Caki2 (cell line): ENCODE measurements at regions not wholly inside any gene's neighbourhood (a gene's known extent, or its start where the extent isn't known, plus 50 kb on each side); places are given as distances from the start of the nearest gene placed in this dataset.

Experiments
- DNase-seq: peaks from one replicate; pipeline ENCODE4 v3.0.0-alpha.2; 2015; ENCODE audit warnings: low read depth
- in situ Hi-C: cut with HindIII; loops from 2 replicates; pipeline ENCODE4 v1.10.0; 2016; ENCODE audit warnings: low sequenced_read_pairs, low pct_unique_long_range_greater_than_20kb, mixed read lengths

DNA sequence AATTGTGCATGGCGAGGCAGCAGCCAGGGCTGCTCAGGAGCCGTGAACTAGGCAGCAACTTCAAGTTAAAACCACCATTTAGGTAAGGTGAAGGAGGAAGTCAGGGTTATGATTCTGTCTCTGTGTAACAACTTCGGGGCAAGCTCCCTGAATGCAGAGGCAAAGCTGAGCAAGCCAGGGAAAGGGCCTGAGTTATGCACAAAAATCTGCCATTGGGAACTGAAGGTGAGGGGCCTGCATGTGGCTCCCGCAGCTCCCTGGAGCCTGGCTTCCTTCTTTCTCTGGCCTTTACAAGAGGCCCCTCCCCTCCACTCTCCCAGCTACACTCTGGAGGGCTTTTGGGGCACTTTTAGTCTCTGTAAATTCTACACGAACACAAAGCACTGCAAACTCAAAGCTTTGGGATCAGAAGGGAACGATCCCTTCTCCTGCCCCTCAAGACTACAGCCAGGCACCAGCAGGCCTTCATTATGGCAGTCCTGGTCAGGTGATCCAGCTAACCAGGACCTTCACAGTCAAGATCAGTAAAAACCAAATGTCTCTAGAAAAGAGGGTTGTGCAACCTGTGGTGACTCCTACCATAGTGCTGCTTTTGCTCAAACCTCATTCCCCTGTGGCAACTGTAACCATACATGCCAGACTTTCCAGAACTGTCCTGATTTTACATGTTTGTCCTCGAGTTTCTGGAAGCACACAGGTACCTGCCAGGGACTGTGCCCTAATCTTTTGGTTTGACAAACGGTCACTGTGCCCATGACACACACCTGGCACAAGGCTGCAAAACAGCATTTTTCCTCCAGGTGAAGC is 67.2 kb upstream of the PTGR2 start:
- in situ Hi-C loops: no loop called here
- DNase-seq: no peak

- in situ Hi-C loops: no loop called here
- no peak for DNase-seq
Observed at GRCh38 chr14:73783107-73783727, 68.4 kb upstream of the PTGR2 start.

GRCh38 chr14:73782623-73783022 is 68.4 kb upstream of the PNMA1 start:
- DNase-seq: no peak
- in situ Hi-C loops: no loop called here

DNA sequence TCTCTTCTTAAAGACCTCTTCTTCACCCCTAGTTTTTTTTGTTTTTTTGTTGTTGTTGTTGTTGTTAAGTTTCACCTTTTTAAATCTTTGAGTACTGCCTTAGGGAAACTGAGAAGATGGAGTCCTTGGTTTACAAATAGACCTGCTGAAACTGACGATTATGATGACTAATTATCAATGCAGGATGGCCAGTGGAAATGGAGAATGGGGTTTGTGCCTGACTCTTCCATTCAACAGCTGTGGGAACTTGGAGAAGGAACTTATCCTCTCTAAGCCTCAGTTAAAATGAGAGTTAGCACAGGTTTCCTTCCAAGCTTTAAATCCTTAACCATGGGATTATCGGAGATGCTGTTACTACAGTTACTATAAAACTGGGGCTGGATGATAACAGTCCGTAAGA is 66.7 kb upstream of the PNMA1 start:
- in situ Hi-C loops: no loop called here
- no peak for DNase-seq

- in situ Hi-C loops: no loop called here
- DNase-seq: no peak
Observed at GRCh38 chr14:73780391-73780790, 66.2 kb upstream of the PNMA1 start.

GRCh38 chr14:73778736-73779135 is 64.6 kb upstream of the PNMA1 start:
- in situ Hi-C loops: no loop called here
- no peak for DNase-seq

DNA sequence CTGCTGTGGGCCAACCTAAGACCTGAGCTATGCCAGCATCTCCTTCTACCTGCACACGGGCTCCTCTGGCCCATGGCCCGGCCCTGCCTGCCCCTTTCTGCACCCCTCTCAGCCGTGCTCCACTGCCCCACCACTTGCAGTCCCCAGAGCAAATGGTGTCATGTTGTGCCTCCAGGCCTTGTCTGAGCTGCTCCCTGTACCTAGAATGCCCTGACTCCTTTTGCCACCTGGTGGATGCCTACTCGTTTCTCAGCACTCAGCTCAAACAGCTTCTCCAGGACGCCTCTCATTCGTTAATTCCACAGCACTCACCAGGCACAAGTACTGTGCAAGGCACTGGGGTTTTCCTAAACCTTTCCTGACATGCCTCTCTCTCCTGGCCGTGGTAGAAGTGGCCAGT is 63.2 kb upstream of the PNMA1 start:
- in situ Hi-C loops: no loop called here
- no peak for DNase-seq

DNA sequence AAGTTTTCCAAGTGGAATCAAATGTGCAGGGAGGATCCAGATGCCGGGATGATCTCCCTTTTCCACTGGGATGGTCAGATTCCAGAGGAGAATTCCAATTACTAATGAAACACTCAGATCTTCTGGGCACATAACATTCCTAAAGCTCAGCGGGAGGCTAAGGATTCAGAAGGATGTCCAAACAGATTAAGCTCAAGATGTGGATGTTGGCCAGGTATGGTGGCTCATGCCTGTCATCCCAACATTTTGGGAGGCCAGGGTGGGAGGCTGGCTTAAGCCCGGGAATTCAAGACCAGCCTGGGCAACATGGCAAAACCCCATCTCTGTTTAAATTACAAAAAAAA is 62.0 kb upstream of the PNMA1 start:
- DNase-seq: no peak
- in situ Hi-C loops: no loop called here

DNA sequence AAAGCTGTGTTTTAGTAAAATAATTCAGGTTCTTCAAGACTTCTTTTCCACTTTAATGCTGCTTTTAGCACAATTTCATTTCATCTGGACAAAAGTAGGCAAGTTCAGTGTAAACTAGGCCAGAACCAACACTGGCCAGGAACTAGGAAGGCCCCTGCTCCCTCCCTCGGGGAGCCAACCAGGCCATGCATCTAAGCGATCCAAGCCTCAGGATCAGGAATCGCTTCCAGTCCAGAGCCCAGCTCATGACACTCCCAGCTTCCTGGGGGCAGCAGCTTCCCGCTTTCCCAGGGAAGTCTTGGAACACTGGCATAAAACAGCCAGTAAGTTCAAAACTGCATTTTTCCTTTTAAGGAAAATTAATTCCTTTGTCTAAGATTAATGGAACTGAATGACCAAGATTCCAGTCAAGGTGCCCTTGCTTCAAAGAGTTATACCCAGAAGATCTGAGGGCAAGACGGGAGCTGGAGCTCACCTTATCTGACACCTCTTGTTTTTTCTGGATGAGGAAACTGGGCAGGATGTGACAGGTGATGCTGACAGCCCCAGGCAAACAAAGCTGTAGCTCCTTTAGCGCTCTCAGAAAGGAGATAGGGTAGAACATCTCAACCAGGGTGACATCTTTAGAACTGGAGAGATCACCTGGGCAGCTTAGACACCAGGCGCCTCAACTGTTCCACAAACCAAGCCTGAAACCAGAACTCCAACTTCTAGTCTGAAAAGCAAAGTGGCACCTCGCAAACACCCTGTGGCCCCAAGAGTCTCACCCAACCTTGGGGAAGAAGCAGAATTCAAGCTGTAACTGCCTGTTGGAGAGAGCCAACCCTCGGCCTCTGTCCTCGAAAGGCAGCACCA is 61.4 kb upstream of the PNMA1 start:
- DNase-seq: no peak
- in situ Hi-C loops: no loop called here

GRCh38 chr14:73774671-73775070 is 60.5 kb upstream of the PNMA1 start:
- no peak for DNase-seq
- in situ Hi-C loops: no loop called here

GRCh38 chr14:73774241-73774570 is 60.0 kb upstream of the PNMA1 start:
- in situ Hi-C loops: no loop called here
- no peak for DNase-seq

GRCh38 chr14:73773441-73774240 is 59.5 kb upstream of the PNMA1 start:
- in situ Hi-C loops: no loop called here
- no peak for DNase-seq

DNA sequence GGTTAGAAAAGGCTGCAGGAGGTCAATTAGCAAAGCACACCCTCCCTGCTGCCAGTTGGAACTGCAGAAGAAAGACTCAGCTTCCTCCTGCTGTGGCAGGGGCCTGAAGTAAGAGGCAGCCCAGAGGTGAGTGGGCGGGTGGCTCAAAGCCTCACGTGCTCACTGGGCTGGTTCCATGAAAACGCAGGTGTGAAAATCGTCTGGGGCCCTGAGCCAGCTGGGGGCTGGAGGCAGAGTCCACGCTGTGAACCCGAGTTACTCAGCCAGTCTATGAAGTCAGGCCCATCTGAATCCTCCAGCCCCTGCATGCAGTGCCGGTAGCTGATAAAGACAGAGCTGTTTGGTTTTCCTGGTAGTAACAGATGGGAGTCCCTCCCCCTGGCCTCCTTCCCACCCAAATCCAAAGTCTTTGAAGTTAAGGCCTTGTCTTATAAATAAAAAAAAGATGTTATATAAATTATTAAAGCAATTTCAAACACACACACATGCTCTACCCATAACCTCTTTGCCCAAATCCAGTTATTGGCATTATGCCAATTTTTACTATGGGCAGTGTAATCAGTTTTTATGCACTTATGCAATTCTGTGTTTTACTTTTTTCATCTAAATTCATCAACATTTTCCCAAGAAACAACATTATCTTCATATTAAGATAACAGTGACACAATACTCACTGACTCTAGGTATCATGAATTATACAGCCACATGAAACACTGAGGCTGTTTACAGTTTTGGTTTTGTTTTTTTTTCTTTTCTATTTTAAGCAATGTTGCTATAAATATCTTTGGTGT is 57.9 kb upstream of the PNMA1 start:
- peak; percentile 63 for DNase-seq
- in situ Hi-C loops: no loop called here

- no peak for DNase-seq
- in situ Hi-C loops: no loop called here
Observed at GRCh38 chr14:73770977-73771847, 57.0 kb upstream of the PNMA1 start.

DNA sequence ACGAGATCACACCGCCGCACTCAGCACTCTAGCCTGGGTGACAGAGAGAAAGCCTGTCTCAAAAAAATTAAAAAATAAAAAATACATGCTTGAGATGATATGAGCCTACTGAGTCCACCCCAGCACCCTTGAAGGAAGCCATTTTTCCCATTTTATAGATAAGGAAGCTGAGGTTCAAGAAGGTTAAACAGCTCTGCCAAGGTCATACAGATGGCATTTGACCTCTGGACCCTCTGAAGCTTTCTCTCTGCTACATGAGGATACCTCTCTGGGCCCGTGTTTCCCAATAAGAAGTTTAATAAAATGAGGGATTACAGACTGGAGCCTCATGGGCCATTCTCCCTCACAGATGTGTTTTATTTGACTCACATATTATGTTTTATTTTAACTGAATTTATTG is 53.9 kb upstream of the PNMA1 start:
- in situ Hi-C loops: no loop called here
- no peak for DNase-seq

DNA sequence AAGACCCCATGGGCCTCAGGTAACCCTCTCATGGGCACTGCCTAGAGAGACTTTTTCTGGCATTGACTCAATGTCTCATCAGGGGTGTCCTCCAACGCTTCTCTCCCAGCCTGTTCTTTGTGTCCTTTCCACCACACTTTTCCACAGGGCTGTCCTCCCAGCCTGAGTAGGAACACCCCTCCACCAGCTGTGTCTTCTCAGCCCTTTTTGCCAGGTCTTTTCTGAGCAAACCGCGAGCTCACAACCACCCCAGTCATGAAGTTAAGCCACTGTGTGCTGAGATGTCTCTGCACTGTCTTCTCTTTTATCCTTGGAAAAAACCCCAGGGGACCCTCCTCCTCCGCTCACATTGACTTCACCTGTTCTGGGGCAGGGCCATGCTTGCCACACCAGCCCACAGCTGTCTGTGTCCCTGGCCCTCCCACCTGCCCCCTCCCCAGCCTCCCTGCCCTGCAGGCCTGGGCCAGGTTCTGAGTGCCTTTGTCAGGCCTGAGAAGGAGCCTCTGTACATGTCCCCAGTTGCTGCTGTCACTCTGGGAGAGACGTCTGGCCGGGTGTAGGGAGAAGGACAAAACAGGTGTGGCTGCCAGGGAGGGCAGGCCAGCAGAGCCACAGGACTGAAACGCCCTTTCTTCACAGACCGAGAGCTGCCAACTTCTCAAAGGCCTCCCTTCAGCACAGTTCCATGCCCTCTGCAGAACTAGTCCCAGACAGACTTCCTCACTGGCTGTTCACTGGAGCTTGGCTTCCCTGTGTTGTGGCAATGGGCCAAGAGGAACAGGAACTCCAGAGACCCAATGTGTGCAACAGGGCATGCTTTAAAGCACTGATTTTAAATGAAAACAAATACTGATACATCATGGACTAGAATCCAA is 50.5 kb upstream of the PNMA1 start:
- DNase-seq: peak; percentile 56
- in situ Hi-C loops: no loop called here
